GM21423 (cell line): ENCODE measurements at regions not wholly inside any gene's neighbourhood (a gene's known extent, or its start where the extent isn't known, plus 50 kb on each side); places are given as distances from the start of the nearest gene placed in this dataset.
"Not testable (repeated sequence)": the region's sequence is repeated elsewhere in the genome, so short reads cannot be mapped to it uniquely, and the experiment has no call there.

Source experiments
- ATAC-seq: cut with Tn5 transposase; IDR thresholded peaks from one replicate; pipeline ENCODE4 v1.9.1; 2021; ENCODE audit warnings: mild to moderate bottlenecking, moderate library complexity; ENCODE audit not compliant: unreplicated experiment

DNA sequence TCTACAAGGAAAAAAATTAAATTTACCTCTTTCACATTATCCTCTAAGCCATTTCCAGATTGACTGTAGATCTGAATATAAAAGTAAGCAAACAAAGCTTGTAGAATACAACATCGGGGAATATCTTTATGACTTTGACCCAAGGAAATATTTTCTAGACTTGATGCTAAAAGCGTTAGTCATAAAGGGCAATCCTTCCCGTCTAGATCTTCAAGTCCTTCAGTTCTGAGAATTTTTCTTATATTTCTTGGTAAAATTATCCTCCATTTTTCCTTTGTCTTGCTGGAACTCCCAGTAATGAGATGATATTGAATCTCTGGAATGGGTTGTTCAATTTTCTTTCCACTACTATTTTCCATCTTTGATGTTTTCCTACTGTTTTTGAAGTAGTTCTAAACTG lies 77.8 kb upstream of the ZNF184 start:
- ATAC-seq: no peak

DNA sequence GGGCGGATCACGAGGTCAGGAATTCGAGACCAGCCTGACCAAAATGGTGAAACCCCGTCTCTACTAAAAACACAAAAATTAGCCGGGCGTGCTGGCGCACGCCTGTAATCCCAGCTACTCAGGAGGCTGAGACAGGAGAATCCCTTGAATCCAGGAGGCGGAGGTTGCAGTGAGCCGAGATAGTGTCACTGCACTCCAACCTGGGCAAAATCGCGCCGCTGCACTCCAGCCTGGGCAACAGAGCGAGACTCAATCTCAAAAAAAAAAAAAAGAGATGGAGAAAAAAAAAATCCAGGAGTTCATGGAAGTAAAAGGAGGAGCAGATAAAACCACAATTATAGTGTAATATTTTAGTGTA lies 76.3 kb upstream of the ZNF184 start:
- ATAC-seq: not testable (repeated sequence)

DNA sequence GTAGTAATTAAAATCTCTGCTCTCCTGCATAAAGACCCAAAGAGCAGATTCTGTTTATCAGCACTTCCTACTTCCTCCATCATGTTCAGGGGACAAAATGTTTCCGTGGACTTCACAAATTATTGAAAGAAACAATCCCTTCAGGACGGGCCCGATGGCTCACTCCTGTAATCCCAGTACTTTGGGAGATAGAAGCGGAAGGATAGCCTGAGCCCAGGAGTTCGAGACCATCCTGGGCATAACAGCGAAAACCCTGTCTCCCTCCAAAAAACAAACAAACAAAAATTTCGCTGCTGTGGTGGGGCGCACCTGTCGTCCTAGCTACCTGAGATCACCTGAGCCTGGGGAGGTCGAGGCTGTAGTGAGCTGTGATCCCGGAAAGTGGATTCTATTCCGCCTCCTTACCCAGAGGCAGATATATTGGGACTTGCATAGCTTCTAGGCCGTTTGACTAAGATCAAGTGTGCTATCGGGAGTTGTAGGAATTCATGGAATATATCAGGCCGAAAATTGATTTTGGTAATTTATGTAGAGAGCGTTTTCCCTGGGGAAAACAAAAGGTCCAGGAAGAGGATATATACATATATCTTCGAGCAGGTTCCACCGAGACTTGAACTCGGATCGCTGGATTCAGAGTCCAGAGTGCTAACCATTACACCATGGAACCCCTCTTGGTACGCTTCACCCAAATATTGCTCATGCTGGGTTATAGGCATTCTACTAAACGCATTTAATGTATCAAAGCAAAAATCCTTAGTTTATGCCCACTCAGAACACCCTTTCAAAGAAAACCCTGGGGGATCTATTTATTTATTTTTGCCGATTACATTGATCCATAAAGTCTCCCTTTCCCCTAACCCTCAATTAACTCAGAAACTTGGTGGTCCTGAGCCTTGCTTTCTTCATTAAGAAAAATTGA lies 74.5 kb upstream of the ZNF184 start:
- no peak for ATAC-seq

DNA sequence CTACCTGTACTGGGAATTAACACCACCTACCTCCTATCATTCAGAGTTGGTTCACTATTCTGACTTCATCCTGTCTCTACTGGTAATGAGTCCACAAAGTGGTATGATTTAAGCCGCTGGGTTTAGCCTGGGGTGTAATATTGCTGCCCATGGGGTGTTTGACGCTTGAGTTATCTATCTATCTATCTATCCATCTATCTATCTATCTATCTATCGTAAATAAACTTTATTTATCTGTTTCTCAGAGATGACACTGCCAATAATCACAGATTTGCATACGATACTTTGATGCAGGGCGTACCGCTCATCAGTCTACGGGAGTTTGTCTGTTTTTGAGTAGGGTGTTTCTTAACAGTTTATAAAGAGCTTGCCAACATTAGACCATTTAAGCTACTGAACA lies 73.6 kb upstream of the ZNF184 start:
- no peak for ATAC-seq

DNA sequence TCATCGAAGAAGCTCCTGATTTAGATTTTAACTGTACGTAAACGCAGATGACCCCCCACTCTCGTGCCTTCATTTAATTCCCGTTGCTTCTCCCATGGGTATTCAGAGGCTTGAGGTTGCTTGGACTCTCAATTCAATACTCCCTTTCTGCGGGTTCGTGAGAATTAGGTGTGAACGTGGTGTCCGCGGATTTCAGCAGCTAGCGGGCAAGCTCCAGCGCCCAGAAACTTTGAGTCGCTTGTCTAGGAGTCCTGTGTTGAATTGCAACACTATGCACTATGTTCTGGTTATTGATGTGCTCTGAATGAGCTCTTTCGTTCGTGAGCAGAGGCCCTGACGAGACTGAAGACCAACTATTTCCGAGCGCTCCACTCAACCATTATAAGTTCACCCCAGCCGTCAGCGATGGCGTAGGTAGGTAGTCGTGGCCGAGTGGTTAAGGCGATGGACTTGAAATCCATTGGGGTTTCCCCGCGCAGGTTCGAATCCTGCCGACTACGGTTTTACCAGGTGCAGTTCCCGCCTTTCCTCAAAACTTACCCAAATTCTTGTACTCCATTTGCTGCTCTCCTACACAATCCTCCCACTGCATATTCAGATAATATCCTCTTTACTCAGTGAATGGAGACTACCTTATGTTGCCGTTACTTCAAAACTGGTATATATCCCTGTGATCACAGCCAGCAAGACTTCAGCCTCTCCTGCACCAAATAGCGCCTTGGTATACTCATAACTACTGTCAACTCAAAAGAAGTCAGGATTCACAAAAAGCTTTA lies 72.6 kb upstream of the ZNF184 start:
- no peak for ATAC-seq

DNA sequence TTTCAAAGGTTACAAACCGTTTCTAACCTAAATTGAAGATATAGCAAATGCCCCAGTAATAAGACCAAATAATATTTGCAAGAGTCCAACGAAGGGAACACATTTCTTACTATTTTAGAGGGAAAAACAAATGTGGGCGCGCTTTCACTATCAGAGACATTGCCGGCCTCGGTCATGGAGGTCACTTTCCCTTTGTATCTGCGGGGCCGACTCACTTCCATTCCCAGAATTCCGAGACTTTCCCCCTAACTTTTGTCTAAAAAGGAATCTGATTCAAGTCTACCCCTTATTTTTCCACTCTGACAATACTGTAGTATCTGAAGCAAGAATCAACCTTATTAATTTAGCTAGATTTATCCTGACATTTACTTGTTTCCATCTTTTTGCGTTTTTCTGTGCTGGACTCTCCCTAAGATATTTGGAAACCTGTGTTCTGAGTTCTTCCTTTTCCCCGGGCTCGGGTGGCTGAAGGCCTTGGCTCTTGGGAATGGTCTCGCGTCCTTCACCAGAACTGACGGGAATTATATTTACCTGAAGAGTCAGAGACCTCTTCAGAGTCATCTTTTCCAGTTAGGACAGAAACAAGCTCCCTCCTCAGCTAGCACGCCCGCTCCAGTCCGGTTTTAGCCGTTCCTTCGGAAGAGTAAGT lies 71.8 kb upstream of the ZNF184 start:
- no peak for ATAC-seq

DNA sequence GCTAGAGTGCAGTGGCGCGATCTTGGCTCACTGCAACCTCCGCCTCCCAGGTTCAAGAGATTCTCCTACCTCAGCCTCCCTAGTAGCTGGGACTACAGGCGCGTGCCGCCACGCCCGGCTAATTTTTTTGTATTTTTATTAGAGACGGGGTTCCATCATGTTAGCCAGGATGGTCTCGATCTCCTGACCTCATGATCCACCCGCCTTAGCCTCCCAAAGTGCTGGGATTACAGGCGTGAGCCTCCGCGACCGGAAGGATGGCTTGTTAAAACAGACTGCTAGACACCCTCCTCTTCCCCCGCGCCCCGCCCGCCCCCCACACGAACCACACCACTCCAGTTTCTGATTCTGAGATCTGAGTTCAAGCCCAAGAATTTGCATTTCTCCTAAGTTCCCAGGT lies 71.2 kb upstream of the ZNF184 start:
- not testable (repeated sequence) for ATAC-seq

DNA sequence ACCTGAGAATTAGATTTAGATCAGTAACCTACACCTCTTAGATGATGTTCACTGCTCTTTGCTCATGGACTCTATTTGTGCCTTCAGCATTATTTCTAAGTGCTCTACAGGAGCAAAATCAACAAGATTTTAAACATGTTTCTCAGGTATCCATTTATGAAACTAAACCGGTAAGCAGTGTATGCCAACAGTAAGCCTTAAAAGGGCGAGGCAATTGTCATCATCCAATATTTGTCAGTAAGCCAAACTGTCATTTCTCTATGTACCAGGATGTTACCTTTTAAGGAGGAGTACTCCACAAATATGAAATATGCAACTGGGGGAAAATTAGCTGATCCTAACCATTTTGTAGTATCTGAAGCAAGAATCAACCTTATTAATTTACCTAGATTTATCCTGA lies 69.6 kb upstream of the ZNF184 start:
- ATAC-seq: no peak

DNA sequence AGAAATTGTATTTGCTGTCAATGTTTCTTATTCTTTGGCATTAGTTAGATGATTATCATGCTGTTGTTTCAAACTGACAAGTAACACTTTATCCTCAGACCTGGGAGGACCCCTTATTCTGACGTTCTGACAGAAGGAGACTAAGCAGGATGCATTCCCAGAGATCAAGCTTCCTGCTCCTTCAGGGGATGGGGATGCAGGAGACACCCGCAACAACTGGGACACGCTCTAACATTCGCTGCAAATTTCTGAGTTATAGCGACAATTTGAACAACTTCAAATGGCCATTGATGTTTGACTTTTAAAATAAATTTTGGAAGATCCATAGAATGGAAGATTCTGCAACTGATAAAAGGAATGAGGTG lies 69.0 kb upstream of the ZNF184 start:
- no peak for ATAC-seq

DNA sequence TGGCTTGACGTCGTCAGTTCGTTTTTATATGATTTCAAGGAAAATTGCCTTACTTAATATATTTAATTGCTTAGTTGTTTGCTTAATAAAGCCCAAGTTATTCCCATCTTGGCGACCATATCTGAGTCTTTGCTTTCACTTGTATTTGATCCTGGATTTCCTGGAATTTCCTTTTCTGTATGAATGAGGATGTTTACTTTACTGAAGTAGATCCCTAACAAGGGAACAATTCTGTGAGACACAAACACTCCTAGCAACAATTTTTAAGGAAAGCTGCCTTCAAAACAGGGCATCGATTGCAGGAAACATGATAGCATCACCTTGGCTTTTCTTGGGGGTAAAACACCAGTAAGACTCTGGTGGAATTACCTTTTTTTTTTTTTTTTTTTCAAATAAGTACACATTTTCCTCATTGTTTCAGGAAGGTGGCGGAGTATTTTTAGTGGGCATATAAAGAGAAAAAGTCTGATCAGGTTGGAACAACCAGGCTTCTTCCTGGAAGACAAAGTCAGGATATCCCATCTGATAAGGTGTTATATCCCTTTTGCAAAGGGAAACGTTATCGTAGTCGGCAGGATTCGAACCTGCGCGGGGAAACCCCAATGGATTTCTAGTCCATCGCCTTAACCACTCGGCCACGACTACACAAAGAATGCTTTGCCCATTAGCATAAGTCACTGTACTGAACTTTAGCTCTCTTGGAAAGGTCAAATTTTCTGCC lies 68.5 kb upstream of the ZNF184 start:
- no peak for ATAC-seq

DNA sequence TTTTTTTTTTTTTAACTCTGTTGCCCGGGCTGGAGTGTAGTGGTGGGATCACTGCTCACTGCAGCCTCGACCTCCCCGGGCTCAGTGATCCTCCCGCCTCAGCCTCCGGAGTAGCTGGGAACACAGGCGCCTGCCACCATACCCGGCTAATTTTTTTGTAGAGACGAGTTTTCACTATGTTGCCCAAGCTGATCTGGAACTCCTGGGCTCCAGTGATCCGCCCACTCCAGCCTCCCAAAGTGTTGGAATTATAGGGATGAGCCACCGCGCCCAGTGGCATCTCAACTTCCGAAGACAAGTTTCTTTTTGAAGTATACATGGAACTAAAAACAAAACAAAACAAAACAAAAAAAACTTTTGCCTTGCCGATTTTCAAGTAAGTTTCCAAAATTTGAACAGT lies 66.6 kb upstream of the ZNF184 start:
- ATAC-seq: no peak

DNA sequence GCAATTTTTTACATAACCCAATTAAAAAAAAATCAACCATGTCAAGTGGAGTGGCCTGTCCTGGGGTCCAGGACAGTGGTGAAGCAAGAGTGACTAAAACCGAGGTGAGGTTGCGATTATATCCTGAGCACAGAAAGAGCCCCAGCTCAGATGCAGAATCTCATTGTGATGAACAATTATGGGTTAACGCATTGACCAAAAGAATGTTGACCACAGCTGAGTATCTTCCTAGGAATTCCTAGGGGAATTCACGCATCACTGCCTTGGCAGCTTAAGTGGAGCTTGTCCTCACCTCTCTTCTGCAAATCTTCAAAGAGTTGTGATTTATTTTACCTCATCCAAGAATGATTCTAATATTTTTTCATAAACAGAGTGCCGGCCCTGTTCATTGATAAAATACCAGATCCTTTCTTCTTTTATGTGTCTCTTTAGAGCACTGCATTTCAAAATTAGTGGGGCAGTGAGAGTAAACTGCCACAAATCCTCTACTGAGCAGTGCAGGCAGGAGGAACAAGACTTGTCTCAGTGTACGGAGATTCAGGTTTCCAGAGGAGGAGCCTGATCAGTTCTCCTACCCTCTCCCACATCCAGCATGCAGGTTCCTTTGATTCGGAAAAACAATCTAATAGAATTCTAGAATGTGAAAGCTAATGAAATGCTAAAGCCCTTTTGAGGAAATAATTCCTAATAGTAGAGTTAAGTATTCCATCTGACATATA lies 60.1 kb upstream of the ZNF184 start:
- ATAC-seq: no peak

DNA sequence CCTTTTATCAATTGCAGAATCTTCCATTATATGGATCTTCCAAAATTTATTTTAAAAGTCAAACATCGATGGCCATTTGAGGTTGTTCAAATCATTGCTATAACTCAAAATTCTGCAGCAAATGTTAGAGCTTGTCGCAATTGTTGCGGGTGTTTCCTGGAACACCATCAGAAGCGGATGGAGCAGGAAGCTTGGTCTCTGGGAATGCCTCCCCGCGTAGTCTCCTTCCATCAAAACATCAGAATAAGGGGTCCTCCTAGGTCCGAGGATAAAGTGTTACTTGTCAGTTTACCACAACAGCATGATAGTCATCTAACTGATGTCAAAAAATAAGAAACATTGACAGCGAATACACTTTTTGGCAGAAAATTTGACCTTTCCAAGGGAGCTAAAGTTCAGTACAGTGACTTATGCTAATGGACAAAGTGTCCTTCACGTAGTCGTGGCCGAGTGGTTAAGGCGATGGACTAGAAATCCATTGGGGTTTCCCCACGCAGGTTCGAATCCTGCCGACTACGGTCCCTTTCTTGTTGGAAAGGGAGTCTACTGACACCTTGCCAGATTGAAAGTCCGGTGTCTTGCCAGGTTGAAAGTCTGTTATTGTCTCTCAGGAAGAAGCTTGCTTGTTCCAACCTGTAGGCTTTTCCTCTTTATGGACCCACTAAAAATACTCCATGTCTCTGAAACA lies 59.0 kb upstream of the ZNF184 start:
- ATAC-seq: no peak

DNA sequence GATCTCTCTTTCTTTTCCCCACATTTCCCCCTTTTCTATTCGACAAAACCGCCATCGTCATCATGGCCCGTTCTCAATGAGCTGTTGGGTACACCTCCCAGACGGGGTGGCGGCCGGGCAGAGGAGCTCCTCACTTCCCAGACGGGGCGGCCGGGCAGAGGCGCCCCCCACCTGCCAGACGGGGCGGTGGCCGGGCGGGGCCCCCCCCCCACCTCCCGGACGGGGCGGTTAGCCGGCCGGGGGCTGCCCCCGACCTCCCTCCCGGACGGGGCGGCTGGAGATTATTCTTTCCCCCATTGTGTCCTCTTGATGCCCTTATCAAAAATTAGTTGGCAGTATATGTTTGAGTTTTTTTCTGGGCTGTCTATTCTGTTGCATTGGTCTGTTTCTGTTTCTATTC lies 56.9 kb upstream of the ZNF184 start:
- ATAC-seq: not testable (repeated sequence)

DNA sequence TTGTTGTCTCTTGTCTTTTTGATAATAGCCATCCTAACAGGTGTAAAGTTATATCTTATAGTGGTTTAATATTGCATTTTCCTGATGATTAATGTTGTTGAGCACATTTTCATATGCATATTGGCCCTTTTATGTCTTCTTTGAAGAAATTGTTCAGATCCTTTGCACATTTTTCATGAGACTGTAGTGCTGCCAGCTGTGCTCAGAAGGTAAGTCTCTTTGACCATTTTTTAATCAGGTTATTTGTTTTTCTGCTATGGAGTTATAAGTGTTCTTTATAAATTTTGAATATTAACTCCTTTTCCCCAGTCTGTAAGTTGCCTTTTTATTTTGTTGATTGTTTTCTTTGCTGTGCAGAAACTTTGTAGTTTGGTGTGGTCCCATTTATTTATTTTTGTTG lies 55.8 kb upstream of the ZNF184 start:
- ATAC-seq: no peak
